Stimulated activated CD4-positive, alpha-beta T cell treated with anti-CD3 and anti-CD28 coated beads, Interleukin-1b, Interleukin-23, amount 100 ng/mL, for 48 hours (primary cell): ENCODE measurements at regions not wholly inside any gene's neighbourhood (a gene's known extent, or its start where the extent isn't known, plus 50 kb on each side); places are given as distances from the start of the nearest gene placed in this dataset.

ENCODE experiments used
- DNase-seq: peaks from one replicate; pipeline ENCODE4 v3.0.0-alpha.2; 2020

DNA sequence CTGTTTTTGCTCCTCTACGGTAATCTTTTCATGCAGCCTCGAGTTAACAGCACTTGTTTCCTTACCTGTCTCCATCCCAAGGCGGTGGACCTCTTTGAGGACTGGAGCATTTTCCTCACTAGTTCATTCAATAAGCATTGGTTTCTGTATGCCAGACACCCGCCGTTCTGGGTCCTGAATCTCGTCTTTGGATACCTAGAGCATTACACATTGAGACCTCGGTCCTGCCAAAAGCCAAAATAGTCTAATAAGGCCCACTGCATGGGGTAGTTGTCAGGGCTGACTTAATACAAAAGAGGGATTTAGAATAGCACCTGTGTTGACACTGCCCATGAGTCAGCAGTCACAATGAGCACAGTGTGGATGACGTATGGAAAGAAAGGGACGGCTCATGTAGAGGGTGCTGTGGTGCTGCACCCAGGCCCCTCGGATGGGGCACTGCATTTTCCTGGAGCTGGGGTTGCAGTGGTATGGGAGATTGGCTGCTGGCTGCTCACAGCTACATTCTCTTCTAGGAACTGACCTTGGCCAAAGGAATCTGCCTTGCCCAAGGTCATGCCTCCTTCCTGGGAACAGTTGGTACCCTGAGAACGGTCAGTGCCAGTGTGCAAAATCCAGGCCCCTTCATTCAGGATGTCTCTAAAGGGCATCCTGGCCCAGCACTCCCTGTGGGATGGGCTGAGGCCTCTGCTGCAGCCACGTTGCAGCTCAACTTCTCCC is 126.9 kb upstream of the NCK2 start:
- no peak for DNase-seq

DNA sequence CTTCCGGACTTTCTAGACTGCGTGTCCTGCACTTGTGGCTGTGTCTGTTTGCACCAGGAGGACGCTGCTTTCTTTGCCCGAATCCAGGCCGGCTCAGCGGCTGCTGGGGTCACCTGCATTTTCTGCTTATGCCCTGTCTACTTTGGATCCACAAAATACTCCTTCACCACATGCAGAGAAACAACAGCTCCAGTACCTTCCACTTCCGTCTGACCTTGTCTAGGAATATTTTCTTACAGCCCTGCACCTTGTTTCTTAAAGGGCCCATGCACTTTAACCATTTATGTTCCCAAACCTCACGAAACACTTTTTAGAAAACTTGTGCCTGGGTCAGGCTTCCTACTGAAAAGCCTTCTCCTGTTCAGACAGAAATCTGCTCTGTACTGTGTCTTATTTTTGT is 129.4 kb upstream of the NCK2 start:
- no peak for DNase-seq

DNA sequence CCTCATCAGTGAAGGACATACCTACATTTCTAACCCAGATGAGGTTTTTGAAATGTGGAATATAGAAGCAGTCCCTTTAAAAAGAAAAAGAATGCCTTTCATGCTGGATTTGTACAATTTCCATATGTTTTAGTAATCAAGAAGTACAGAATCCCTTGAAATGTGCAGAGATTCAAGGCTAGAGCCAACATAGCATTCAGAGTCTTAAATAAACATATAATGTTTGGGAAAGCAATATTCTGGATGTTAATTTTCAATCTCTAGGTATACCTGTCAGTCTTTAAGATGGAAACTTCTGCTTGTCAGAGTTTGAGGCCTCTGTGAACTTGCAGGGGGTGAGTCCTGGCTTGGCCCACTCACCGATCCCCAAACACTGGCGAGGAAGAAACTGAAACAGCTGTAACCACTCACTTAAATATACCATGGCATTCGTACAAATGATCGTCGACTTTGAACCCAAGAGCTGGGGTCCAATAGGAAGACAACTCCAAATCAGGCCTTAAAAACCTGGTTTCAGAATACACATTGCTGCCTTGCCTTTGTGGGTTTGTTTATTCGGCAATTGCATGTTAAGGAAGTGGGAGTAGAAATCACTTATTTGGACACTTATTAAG is 132.8 kb upstream of the NCK2 start:
- no peak for DNase-seq

DNA sequence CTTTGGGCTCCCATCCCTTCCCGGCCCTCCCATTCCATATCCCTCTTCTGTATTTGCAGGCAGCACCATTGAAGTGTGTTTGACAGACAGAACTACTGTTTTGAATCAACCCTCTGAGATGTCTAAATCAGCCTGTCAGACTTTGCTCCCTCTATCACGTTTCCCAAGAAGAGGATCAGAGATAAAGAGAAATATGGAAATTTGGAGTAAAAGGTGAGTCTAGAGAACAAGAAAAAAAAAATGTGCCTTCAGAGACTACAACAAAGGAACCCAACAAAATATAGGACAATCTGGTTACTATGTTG is 133.4 kb upstream of the NCK2 start:
- DNase-seq, result no peak

DNA sequence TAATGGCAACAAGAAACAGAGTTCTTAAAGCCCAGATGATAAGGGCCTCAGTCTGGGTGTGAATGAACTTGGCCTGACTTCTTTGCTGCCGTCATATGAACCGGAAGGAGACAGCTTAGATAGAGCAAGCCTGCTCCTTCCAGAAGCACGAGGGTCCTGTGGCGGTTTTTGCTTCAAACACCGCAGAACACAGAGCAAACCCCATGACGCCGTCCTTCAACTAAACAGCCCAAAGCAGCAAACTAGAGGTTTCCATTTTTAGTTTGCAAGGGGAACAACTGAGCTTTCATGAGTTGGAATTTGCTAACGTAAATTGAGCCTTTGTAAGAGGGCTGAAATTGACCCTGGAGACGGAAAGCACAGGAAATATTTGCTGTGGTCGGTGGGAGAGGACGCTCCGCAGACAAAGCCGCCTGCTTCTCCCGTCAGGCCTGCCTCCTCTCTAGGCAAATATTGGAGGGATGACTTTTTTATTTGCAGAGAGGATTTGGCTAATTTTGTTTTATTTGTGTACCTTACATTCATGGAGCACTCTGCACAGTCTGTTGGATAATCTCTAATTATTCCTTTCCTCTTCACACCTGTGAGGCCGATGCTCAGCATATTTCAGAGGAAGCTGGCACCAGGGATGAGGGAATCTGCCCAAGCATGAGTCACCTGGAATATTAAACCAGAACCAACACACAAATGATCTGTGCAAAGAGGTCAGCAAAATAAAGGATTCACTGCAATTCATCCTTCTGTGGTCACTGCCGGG is 134.0 kb upstream of the NCK2 start:
- no peak for DNase-seq

DNA sequence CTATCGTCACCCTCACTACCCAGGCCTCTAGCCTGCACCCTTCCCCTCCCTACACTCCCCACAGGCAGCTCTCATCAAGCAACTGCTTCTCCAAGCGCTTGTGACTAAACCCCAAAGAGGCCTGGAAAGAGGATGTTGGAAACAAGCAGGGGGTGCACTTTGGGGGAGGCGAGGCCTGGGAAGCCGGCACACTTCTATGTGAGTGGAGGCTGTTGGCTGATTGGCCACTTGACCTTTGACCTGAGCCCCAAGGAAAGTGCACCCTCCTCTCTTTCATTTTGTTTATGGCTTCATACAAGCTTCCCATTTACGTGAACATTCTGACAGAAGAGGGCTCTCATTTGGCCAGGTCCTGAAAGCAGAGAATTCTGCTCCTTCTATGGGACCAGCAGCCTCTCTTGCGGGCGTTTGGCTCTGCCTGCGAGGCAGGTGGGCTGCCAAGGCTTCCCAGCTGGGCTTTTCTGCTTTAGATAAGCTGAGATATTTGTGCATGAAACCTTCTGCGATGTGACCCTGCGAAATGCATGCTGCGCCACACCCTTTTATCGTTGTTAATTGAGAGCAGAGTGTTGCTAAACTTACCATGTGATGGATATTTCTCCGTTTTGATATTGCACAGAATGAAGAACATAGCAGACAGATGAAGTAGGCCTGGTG is 134.8 kb upstream of the NCK2 start:
- no peak for DNase-seq

DNA sequence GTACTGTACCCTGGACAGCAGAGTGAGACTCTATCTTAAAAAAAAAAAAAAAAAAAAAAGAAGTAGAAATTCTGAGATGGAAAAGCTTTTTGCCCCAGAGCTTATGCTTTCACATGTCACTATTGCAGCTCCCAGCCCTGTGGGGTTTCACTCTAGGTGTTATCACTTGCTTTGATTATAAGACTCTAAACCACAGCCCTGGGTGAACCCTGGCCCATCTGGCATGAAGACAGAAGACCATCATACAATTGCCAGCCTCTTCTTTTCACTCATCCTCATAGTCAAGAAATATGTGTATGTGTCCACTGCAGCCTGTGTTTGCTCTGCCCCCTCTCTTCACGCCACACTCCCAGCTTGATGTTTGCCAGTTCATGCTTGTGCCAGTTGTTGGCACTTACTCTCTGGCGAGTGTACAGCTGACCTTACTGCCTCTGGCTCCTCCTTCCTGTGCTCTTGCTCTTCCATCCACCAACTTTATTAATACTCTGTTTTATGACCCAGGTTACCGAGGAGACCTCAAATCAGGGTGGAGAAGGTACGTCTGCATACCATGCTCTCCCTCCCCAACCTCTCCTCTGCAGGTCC is 136.7 kb upstream of the NCK2 start:
- DNase-seq, result no peak

DNA sequence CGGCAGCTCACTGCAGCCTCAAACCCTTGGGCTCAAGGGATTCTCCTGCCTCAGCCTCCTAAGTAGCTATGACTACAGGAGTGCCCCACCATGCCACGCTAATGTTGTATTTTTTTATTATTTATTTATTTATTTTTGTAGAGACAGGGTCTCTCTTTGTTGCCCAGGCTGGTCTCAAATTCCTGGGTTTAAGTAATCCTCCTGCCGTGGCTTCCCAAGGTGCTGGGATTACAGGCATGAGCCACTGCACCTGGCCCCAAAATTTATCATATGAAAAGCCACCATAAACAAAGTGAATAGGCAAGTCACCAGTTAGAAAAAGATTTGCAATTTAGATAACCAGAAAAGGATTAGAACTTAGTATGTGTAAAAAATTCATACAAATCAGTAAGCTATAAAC is 138.6 kb upstream of the NCK2 start:
- no peak for DNase-seq

DNA sequence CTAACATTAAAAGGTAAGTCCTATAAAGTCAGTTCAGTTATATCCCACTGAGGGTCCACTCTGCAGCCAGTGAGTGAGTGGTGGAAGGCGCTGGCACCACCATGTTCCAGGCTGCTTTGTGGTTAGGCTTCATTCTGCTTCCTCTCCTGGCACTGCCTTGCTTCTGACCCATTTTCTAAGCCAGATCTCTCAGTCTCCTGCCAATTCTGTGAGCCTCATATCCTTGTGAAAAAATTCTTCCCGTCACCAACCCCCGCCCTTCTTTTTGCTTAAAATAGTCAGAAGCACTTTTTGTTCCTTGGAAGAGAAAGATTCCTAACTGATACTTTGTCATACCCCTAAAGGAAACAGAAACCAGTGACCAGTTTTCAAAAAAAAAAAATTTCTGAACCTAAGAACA is 139.8 kb upstream of the NCK2 start:
- no peak for DNase-seq

DNA sequence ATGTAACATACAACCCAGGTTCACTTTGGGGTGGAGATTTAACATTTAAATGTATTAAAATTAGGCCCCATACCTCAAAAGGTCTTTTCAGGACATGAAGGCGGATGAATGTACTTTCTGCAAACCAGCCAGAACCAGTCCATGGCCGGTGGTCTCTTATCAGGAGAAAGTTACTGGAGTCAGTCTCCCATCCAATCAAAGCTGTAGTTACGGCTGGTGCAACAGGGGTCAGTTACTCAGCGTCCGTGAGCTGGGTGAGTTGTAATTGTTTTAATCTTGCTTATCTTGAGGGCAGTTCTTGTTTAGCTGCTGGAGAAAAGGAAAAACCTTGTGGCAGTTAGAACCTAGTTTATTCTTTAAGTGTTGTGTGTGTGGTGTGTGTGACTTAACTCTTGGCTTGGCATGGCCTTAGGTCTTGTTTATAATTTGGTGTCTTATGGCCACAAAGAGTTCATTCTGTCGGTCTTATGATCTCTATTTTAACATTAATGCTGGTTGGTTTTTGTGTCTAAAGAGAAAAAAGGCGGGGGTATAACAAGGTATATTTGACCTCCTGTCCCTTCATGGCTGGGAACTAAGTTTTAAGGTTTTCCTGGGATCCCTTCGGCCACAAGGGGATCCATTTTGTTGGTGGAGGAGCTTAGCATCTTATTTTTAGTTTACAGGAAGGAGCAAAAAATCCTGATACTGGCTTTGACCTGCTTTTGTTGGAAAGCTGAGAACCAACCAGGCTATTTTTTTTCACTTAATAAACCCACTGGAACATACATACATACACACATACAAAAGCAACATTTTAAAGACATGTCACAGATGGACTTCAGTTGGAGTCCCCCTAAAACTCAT is 143.5 kb upstream of the NCK2 start:
- no peak for DNase-seq

DNA sequence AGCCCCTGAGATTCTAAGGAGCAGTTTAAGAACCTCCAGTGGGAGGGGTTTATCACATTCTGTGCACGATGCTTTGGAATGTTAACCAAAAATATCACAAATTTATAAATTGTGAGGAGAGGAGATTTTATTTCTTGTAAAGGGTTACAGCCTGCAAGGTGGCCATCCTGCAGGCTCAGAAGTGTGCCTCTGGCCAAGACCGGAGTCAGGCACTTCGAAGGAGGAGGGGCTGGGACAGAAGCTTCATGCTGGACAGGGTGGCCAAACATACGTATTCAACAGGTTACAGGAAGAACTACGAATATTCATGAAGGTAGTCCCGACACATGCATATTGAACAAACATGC is 144.1 kb upstream of the NCK2 start:
- DNase-seq, result no peak

DNA sequence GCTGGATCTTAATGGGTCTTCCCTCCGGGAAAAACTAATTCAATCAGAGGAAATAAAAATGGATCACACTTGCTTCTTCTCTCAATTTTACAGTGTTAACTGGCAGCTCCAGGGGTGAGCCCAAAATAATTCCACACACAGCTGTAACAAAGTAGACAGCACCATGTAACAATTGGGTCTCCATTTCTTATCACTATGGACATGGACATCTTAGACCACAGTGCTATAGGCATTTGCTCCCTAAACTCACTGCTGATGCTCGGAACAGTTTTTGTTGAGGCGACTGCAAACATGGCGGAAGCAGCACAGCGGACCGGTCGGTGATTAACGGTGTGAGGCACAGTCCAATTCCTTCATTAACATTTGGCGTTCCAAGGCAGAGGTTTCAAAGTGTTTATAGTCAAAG is 144.7 kb upstream of the NCK2 start:
- no peak for DNase-seq

DNA sequence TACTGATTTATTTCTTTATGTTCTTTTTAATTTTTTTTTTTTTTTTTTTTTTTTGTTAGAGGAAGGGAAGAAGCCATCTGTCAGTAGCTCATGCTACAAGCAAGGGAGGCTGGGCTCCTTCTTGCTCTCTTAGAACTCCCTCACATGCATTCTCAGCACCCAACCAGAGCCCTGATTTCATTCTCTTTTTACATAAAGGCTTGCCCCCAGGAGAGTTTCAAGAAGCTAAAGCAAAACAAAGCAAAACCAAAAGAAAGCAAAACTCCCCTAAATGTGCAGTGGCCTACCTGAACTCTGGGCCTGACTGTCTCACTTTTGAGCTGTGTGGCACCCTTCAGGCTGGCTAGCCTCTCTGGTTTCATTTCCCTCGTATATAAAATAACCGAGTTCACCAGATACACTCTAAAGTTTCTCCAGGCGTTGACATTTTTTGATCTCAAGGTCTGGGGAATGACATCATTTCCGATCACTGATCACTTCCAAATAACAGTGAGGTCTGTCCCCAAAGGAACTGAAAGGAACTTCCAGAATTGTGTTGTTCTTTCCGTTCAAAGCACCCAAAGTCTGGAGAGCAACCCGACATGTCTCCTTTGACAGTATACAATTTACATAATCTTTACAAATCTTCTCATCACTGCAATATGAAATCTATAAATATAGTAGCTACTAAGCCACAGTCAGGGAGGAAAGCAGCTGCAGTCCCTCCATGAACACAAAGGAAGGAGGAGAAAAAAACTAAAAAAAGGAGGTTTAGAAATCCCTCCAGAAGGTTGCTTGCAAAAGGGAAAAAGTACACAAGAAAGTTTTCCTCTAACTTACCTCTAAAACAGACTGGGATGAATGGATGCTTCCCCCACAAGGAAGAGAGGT is 145.6 kb upstream of the NCK2 start:
- DNase-seq, result no peak

DNA sequence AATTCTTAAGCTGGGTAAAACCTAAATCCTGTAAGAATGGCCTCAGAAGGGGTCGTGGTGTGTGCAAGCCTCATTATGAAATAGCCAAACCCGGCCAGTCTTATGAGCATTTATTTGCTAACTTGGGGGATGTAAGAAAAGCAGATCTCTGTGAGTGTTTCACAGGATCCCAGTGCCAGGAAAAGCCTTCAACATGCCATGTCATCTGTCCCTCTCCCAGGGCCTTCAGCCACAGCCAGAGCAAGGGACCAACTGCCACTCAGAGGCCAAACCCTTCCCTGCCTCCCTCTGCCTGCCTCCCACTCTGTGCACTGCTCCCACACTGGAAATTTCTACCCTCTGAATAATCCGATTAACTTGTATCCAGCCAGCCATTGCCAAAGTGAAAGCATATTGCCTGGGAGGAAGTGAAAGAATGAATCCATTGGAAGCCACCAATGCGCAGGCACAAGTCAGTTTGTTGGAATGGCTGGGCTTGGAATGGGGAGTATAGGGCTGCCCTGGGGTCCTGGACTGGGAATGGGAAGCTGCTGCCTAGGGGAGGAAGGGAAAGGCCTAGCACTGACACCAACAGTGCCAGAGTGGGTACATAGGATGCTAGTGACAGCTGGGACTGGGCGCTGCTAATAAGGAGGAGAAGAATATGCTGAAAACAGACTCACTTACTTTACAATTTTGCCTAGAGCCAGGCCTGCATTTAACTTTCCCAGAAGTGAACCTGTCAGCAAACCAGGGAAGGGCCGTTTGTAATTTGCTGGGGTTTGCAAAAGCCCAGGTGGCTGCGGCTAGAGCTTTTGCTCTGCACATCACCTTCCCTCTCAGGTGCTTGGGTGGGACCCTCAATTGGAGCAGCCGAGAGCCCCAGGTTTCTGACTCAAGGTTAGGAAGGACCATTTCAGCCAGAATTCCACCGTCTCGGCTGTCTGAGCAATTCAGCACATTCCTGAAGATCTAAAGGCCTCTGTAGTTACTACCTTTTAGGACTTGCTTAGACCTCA is 146.6 kb upstream of the NCK2 start:
- DNase-seq, result no peak

DNA sequence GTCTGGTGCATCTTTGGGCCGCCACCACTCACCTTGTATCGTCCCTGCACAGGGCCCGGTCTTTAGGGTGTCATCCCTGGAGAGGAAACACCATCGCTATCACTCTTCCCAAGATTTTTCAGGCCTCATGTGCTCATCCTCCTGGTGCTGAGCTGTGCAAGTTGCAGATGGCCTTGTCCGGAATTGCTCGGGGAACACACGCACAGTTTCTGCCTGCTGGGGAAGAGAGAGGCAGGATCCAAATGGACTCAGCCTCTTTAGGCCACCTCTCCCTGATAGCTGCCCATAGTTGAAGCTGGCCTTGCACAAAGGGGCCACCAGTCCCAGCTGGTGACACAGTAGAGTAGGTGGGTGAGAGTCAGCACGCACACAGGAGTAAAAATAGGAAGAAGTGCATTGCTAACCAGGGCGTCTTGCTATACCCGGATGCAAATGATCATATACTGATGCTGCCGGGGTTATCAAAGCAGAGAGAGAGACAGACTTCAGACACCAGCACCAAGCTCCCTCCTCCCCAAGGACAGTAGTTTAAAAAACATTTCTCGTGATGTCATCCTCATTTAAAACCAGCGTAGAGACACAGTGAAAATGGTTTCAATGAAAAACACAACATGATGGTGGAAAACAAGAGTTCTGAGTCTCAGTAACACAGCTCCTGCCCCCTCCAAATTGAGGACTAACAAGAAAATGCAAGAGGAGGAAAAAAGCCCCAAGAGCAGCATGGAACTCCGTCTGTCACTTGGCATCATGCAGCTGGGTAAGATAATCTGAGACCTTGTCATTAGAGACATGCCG is 147.5 kb upstream of the NCK2 start:
- DNase-seq, result no peak

DNA sequence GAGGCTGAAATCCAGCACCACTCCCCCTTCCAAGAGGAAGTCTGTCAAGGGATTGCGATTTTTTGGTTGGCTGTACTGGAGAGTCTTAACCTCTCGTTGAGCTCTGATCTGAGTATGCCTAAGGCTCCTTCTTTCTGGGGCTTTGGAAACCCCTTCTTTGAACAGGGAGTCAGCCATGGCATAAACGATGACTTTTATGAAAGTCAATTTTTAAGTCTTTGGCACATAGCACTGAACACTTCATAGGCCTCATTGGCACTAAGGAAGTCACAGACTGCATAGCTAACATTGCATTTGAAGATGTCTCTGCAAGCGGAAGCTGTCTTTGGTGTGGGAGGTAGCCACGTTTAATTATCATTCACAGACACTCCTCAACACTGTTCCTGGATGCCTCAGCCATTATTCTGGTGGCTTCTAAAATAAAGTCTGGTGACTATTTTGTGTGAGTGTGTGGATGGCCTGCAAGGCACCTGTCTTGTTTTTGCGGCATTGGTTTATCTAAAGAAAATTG is 148.2 kb upstream of the NCK2 start:
- no peak for DNase-seq

DNA sequence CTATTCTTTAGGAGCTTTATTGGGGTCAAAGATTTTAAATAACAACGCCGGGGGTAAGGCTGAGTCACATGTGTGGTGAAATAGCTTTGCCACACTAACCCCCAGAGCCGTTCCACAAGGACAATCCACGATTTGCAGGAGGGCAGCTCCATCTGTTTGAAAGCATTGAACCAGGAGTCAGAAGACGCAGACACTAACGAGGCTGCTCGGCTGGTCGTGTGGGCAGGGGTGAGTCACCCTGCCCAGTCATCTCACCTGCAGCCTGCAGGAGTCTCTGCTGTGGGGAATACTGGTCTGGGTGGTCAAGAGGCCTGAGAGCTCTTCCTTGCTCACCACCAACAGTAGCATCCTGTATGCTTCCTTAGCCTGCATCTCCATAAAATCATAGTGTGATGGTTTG is 149.2 kb upstream of the NCK2 start:
- DNase-seq, result no peak

DNA sequence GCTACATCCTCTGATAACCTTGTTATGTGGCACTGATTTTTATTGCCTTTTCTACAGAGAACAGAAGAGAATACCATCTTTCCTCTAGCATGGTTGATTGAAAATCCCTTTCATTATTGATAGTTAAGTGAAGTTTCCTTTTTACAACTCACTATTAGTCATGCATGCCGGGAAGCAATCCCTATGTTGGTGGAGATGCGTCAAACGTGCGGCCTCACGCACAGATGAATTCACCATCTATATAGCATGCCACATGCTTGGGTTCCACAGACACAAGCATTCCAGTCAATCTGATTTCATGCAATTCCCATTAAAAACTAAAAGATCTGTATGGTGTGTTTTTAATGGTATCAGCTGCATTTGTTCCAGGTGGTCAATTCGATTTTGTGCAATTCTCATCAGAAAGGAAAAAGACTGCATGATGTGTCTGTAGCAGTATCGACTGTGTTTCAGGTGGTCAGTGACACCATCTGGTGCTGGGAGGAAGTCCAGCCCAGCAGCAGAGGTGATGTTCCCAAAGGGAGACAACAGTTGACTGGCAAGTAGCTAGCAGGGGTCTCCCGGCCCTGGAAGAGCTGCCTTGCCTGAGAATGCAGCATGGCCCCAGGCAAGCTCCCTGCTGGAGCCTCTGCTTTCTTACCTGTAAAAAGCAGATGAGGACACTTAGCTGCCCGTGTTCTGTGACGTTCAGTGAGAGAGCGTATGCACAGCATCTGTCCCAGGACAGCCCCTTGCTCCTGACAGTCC is 151.3 kb upstream of the NCK2 start:
- no peak for DNase-seq

DNA sequence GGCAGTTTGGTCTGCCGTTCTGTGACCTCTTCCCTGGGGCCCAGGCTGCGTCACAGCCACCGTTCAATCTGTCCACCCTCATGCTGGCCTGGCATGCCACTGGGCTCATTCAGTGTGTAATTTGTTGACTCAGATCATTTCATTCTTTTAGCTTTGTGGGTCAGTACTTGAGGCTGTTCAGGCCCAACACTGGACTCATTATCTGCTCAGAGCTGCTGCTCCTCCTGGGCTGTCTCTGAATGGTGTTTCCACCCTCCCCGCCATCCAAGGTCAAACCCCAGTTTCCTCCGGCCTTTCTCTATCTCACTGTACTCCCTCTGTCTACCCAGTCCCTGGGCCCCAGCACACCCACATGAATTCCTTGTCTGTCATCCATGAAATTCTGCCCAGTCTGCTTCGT is 152.4 kb upstream of the NCK2 start:
- DNase-seq, result no peak
